HG02588 (cell line): ENCODE measurements at regions not wholly inside any gene's neighbourhood (a gene's known extent, or its start where the extent isn't known, plus 50 kb on each side); places are given as distances from the start of the nearest gene placed in this dataset.
"Not testable (repeated sequence)": the region's sequence is repeated elsewhere in the genome, so short reads cannot be mapped to it uniquely, and the experiment has no call there.

Experiments used
- ATAC-seq: cut with Tn5 transposase; IDR thresholded peaks from one replicate; pipeline ENCODE4 v1.9.1; 2021; ENCODE audit warnings: mild to moderate bottlenecking, moderate library complexity; ENCODE audit not compliant: unreplicated experiment

DNA sequence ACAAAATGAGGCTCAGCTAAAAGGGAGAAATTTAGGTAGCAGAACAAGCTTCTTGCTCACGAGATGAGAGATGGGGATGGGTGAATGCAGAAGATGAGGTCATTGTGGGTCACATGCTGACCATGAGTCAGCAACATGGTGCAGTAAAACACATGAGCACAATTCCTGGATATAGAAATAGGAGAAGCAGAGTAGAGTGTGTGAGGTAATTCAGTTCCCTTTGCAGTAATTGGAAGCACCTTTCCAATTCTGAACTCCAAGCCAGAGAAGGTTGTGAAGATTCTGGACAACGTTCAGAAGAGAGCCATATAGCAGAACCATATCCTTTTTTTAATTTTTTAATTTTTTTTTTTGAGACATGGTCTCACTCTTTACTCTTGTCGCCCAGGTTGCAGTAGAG, 62.0 kb upstream of the LMNTD1 start:
- no peak for ATAC-seq

DNA sequence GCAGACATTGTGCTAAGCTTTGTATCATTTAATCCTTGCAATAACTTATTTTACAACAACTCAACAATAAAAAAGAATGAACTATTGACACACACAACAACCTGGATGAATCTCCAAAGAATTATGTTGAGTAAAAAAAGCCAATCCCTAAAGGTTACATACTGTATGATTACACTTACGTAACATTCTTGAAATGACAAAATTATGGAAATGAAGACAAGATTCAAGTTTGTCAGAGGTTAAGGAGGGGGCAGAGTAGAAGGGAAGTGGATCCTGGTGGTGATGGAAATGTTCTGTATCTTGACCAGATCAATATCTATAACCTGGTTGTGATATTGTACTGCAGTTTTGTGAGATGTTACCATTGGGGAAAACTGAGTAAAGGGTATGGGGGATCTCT, 63.2 kb upstream of the LMNTD1 start:
- no peak for ATAC-seq

DNA sequence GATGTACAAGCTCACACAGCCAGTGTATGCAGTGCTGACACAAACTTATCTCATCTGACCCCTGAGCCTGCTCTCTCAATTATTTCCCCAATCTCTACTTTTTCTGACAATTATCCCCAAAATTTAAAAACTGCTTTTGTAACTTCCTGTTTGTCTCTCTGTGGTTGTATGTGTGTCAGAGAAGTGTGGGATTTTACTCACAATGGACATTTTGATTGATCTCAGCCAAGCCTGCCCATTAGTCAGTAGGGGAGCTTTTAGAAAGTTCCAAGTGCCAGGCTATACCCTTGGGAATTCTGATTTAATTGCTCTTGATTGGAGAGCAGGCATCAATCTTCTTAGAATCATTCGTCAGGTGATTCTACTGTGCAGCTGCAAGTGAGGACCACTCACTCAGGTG, 64.9 kb upstream of the LMNTD1 start:
- no peak for ATAC-seq

DNA sequence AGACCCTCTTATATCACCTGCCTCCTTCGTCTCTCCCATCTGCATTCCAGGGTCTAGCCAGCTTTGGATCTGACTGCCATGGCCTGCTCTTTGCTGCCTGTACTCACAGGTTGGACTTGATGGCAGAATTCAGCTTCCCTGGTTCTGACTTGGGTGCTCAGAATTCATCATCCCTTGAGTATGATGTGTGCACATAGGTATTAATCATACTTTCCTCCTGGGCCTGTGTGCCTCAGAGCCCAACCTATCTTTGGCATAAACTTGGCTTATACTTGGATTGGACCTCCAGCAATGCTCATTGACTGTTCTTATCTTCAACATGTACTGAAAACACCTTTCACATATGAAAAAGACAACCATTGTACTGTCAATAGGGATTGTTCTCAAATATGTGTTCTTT, 70.7 kb upstream of the LMNTD1 start:
- ATAC-seq = no peak

DNA sequence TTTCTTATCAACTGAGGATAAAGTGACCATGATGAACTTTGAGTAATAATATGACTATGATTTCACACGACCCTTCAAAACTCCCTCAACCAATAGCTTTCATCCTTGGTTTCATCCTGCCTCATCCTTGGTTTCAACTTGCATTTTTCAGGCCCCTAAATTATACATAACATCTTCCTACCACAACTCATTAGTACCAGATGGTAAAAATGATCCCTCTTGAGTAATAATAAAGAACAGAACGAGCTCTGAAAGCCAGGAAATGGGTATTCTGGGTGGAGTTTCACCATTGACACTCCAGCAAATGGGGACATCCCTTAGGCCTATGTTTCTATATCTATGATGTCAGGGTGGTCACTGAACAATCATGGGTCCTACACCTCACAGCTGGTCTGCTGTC, 72.1 kb upstream of the LMNTD1 start:
- no peak for ATAC-seq

DNA sequence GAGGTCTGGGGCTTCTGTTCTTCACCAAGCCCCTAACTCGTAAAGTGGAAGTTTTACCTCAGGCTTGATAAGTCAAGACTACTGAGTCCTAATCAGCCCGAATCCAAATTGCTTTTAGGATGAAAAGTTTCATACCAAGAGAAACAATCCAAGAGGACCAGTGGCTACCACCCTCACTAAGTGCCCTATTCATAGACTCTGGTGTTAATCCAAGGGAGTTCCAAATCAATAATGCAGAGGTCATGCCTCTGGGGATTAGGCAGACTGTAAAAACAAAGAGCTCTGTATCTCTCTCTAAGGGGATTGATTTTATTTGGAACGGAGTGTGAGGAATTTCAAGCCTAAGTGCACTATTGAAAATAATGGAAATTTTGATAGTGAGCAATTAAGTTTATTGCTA, 76.3 kb upstream of the LMNTD1 start:
- ATAC-seq = no peak

DNA sequence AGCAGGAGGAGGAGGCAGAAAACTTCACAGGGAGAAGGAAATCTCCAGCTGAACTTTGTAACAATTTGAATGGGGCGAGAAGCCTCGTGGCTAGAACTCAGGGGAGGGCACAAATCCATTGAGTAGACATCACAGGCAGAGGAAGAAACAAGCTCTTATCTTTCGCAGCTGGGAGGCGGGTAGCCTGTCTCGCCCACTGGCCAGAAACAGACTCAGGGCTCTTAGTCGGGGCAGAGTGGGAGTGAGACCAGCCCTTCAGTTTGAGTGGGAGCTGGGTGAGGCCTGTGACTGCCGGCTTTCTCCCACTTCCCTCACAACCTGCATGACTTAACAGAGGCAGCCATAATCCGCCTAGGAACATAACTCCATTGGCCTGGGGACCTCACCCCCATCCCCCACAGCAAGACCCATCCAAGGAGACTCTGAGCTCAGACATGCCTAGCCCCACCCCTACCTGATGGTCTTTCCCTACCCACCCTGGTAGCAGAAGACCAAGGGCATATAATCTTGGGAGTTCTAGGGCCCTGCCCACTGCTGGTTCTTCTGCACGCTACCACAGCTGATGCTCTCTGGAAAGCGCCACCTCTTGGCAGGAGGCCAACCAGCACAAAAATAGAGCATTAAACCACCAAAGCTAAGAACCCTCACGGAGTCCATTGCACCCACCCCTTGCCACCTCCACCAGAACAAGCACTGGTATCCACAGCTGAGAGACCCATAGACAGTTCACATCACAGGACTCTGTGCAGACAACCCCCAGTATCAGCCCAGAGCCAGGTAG, 77.8 kb upstream of the LMNTD1 start:
- ATAC-seq = not testable (repeated sequence)

DNA sequence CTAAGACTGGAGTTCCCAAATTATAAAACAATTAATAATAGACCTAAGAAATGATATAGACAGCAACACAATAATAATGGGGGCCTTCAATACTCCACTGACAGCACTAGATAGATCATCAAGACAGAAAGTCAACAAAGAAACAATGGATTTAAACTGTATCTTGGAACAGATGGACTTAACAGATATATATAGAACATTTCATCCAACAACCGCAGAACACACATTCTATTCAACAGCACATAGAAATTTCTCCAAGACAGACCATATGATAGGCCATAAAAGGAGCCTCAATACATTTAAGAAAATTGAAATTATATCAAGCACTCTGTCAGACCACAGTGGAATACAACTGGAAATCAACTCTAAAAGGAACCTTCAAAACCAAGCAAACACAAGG, 80.1 kb upstream of the LMNTD1 start:
- not testable (repeated sequence) for ATAC-seq

DNA sequence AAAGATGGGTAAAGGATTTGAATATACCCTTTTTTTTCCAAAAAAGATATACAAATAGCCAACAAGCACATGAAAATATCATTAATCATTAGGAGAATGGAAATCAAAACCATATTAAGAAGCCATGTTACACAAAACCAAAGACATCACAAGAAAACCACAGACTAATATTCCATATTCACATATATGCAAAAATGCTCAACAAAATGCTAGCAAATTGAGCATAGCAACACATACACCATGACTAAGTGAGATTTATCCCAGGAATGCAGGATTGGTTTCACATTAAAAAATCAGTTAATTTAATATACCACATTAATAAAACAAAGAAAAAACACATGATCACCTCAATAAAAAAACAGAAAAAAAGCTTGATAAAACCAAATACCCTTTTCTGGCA, 84.7 kb upstream of the LMNTD1 start:
- no peak for ATAC-seq

DNA sequence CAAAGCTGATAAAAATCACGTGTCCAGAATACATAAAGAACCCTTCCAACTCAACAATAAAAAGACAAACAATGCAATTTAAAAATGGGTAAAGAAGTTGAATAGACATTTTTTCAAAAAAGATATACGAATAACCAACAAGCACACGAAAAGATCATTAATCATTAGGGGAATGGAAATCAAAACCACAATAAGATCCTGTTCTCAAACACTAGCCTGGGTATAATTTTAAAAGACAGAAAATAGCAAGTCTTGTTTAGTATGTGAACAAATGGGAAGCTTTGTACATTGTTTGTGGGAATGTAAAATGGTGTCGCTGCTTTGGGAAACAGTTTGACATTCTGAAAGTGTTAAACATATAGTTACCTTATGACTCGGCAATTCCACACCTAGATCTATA, 86.3 kb upstream of the LMNTD1 start:
- no peak for ATAC-seq

DNA sequence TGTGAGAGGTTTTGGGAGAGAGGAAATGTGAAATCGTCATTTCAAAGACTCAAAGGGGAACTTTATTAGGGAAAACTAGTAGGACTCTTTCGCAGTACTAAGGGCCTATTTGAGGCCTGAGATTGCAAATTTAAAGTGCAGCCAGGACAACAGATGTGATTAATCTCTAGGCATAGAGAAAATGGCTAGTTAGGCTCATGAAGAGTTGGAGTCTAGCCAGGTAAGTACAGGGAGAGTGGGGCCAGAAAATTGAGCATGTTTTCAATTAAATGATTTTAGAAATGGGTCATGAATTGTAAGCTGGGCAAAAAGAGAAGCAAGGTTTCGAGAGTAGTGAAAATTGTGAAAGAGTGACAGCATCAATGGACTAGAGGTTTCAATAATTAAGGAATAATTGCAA, 91.9 kb upstream of the LMNTD1 start:
- no peak for ATAC-seq

DNA sequence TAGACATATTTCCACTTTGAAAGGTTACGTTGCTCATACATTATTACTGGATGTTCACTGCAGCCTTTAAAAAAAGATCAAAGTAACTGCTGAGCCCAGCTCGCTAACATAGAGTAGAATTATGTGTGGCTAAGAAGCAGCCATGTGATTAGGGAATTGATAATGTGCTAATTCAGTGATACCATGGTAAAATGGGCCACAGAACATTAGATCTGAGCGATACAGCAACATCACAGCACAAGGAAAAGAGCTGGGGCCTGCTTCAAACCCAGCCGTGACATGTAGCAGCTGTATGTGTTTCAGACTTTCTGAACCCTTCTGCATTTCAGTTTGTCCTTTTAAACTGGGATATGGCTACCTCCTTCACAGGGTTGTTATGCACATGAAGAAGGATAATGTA, 92.3 kb upstream of the LMNTD1 start:
- no peak for ATAC-seq

DNA sequence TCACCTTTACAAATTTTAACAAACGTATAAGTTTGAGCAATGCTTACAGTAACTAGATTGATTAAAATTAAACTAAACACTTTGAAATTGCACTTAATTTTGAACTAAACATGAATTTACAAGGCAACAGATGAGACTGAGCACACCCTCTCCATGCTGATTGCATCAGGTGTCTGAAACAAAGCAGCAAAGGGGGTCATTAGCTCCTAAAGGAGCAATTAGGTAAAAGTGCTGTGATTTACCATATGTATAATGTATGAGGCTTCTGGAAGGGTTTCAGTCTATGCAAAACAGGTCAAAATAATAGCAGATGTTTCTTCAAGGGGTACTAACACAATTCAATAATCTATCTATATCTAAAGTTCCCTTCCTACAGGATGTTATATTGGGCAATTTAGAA, 98.8 kb upstream of the LMNTD1 start:
- no peak for ATAC-seq

DNA sequence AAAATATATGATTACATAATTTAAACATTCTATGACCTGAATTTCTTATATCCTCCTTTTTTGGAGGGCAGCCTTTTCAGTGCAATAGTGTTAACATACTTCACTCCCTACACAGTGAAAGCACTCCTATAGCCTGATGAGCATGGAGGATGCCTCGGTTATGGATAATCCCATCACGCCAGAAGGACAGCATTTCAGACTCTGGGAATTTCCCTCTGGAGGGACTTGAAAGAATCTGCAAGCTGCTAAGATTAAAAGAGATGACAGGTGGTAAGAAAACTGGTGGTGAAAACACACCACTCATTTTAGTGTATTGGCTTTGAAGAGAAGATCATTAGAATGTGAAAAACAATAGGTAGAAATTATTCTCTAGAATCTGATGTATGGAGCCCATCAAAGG, 99.3 kb upstream of the LMNTD1 start:
- no peak for ATAC-seq

DNA sequence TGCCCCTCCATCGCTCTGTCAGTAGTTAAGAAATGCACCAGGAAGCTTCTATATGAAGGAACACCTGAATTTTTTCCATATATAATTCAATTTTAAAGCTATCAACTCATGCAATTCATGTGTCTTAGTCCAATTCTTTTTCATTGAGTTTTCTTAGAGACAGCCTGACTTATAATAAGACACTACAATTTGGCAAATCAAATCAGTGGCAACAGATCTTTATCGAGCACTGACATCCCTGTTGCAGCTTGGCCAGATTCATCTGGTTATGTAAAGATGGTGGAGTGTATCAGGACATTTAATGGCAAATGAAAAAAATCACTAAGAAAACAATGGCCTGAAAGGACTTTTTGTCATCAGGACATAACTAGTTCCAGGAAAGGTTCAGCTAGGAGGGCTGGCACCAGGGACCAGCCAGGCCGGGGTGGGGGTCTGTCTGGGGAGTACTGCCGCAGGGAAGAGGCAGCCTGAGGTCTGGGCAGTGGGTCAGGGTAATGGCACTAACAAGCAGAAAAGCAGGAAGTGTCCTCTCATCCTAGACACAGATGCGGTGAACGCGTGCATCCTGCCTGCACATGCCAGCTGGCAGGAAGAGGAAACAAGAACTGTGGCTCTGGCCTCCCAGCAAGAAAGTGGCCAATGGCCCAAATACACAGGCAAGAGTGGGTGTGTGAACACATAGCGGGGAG, 100.5 kb upstream of the LMNTD1 start:
- no peak for ATAC-seq

DNA sequence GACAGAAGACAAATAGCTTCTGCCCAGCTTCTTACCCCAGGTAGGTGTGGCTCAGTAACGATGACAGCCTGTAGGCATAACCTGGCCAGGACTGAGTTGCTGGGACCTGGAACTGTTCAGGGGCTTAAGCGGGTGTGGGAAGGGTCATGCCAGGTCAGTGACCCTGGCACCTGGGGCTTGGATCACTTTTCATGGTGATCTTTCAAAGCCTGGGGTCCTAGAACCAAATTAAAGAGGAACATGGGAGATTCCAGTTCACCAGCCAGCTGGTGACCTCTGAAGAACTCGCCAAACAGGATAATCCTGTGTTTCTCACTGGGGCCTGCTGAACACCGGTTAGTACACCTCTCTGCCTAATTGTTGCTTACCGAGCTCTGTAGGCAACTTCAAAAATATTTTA, 102.6 kb upstream of the LMNTD1 start:
- no peak for ATAC-seq

DNA sequence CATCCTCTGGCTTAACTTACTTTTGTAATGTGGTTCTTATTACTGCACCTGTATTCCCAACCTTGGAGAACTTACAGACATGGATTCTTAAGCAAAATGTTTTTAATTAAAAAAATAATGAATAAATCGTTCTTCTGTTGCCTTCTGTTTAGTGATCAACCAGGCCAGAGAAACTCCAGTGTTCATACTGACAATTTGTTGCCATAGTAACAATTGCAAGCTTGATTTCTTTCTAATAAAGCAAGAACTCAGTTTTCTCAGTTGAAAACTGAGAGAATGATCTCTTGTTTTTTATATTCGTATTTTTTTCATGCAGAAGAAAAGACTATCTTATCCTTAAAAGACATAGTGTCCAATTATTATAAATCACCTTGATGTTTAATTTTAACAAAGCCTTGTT, 106.5 kb upstream of the LMNTD1 start:
- no peak for ATAC-seq

DNA sequence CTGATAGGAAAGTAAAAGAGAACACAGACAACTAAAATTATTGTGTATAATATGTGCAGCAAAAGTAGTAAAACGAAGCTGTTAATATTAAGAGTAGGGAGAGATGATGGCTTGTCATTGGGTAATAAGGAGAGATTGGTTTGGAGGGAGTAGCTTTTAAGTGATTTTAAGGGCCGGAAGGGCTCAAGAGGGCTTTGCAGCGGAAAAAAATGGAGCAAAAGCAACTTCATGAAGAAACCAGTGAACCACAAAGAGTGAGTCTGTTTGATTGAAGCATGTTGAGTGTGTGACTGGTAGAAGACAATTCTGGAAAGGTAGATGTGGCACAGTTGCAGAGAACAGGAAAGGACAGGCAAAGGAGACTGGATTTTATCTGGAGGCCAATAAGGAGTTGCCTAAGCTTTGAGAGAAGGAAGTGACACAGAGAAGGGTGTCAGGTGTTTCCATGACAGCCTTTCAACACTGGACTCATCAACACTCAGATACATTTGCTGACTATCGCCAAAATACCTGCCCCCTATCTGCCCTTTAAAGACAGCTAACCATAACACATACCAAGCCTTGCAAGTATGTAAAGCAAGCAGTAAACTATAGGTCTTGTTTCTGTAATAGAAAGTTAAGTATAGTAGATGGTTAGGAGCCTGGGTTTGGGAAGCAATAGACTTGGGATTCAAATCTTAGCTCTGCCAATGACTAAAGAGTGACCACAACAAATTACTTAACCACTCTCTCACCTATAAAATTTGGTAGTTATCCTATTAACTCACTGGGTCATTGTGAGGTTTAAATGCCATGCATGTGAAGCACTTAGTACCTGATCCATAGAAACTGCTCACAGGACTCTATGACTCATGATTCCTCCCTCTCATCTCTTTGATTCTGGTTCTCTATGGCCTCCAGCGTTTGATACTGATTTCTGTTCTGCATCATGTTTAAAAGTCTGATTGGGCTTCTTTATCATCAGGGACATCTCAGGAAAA, 117.3 kb upstream of the LMNTD1 start:
- no peak for ATAC-seq

DNA sequence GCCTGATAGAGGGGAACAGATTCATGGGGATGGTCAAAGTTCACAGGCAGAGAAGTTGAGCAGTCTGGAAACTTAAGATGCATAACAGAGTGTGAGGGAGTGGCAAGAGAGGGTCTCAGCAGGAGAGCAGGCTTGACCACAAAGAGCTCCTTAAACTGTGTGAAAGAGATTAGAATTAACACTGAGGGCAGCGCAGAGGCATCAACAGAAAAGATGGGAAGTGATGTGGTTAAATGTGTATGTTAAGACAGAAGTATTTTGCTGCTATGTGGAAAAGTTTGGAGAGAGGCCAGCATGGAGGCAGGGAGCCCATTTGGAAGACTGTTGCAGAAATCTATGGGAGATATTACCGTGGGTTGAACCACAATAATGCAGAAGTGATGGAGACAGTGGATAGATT, 122.7 kb upstream of the LMNTD1 start:
- ATAC-seq = no peak

DNA sequence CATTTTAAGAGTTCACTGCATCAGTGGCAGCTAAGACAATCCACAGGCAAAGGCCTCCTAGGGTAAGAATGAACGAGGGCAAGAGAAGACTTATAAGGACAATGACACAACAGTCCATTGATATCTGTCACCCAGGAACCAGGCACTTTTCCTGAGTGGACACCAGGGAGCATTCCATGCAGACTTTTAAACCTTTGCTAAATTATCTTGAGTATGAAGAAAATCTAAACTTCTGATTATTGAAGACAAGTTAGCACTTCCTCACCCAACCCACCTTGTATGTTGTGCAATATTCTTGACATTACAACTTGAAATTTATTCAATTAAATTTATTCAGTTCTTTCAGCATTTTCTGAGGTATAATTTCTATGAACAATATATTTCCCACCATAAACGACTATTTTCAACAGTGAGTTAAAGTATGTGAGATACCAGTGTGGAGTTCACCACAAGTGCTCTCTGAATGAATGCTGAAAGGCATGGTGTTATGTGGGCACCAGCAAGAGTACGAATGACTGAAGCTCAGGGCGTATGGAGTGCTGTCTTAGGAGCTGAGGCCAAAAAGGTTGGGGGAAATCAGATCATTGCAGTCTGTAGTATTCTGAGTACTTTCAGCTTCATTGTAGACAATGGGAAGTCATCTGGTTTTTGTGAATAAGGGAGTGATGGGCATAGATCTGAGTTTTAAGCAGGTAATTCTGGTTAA, 124.3 kb upstream of the LMNTD1 start:
- no peak for ATAC-seq

DNA sequence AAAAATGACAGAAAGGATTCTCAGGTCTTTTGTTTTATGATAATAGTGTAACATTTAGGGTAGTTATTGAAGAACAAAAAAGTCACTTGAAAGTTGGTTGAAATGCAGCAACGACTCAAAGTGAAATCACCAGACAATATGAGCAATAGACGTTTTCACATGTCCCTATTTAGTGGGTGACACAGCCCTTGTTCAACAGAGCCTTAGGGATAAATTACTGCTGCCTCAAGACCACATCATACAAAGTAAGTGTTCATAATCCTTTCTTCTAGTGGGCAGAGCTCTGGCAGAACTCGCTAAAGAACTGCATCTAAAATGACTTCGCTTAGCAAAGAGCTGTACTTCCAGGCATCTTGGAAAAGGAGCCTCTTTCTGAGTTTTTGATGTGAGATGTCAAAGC, 128.5 kb upstream of the LMNTD1 start:
- no peak for ATAC-seq
